K562 (cell line): ENCODE measurements at regions not wholly inside any gene's neighbourhood (a gene's known extent, or its start where the extent isn't known, plus 50 kb on each side); places are given as distances from the start of the nearest gene placed in this dataset.

ENCODE experiments used
- ATAC-seq: fragments of 200-7000 bp; cut with Tn5 transposase; 3 replicates; pipeline ENCODE4 v1.9.1; 2020; ENCODE audit warnings: moderate library complexity
- BruUV-seq: library from RNA; stranded (reverse); fragments of 400-500 nt; replicated peaks from 2 replicates; lab custom pipeline; 2021; lab: Mats Ljungman, UMichigan
- CTCF ChIA-PET: fragments of 300-600 bp; formaldehyde crosslinking; extraction: SDS; loops from one replicate; lab custom pipeline; 2021; ENCODE audit warnings: low intra/inter-chr PET ratio; lab: Yijun Ruan, JAX
- POLR2A ChIA-PET: fragments of 300-600, 350-650 bp; sonication (Branson Sonifier 250); formaldehyde crosslinking; extraction: SDS; loops from one replicate; lab custom pipeline; 2021; ENCODE audit warnings: antibody characterized with exemption, inconsistent platforms; lab: Yijun Ruan, JAX
- DNase-seq, 4 experiments: peaks; one replicate each; pipeline versions ENCODE4 v3.0.0 to v3.0.0-alpha.2; 2011 to 2018; ENCODE audit warnings: low spot score in 3 of 4, mixed read lengths in 3 of 4; ENCODE audit errors: extremely low read depth in 1 of 4
- FAIRE-seq: peaks from 2 replicates; lab custom pipeline; 2011; peaks lifted over from hg19 to GRCh38; lab: Jason Lieb, UNC
- H2AFZ ChIP-seq: 2 replicates; pipeline ENCODE4 v1.6.0; 2011; ENCODE audit warnings: low read depth, low read length, control low read depth, inconsistent platforms
- H3K27ac ChIP-seq: fragments of 200-600 bp; 3 replicates; pipeline ENCODE4 v1.8.0; 2011; ENCODE audit warnings: low read depth, mild to moderate bottlenecking, control low read depth, inconsistent platforms, low read length, moderate library complexity, mixed read lengths; ENCODE audit errors: extremely low read depth
- H3K27me3 ChIP-seq, 2 experiments: fragments of 300-600 bp in 1 of 2; 2 replicates in 1 of 2; 3 replicates in 1 of 2; pipeline versions ENCODE4 v1.6.0 to v1.8.0; 2011; ENCODE audit warnings: inconsistent platforms in 2 of 2, low read length in 2 of 2, mild to moderate bottlenecking in 1 of 2, mixed read lengths in 1 of 2, moderate library complexity in 1 of 2; ENCODE audit not compliant: control insufficient read depth in 2 of 2, insufficient read depth in 2 of 2
- H3K36me3 ChIP-seq: fragments of 300-600 bp; 3 replicates; pipeline ENCODE4 v1.8.0; 2011; ENCODE audit warnings: mild to moderate bottlenecking, low read length, inconsistent platforms; ENCODE audit not compliant: control insufficient read depth, insufficient read depth
- H3K4me1 ChIP-seq, 2 experiments: fragments of 200-600 bp in 1 of 2; replicated peaks in 1 of 2; 2 replicates in 1 of 2; 3 replicates in 1 of 2; pipeline versions ENCODE4 v1.5.1 to v1.8.0; 2011; ENCODE audit warnings: inconsistent platforms in 2 of 2, low read length in 2 of 2, mild to moderate bottlenecking in 1 of 2, mixed read lengths in 1 of 2, moderate library complexity in 1 of 2; ENCODE audit not compliant: control insufficient read depth in 2 of 2, insufficient read depth in 2 of 2
- H3K4me2 ChIP-seq: 2 replicates; pipeline ENCODE4 v1.6.1; 2011; ENCODE audit warnings: low read length, control low read depth, inconsistent platforms, mixed read lengths; ENCODE audit not compliant: insufficient read depth
- H3K4me3 ChIP-seq: fragments of 200-600 bp; sonication (generic), shearing (Covaris generic); 2 replicates; pipeline ENCODE4 v1.5.1; 2016; ENCODE audit warnings: control low read depth, inconsistent platforms
- H3K79me2 ChIP-seq: fragments of 200-600 bp; 3 replicates; pipeline ENCODE4 v1.8.0; 2011; ENCODE audit warnings: low read length, inconsistent platforms; ENCODE audit not compliant: control insufficient read depth, insufficient read depth
- H3K9ac ChIP-seq, 2 experiments: 2 replicates each; pipeline versions ENCODE4 v1.6.0 to v1.6.1; 2011; ENCODE audit warnings: low read depth in 2 of 2, low read length in 2 of 2, control low read depth in 1 of 2, inconsistent platforms in 1 of 2, mild to moderate bottlenecking in 1 of 2, mixed read lengths in 1 of 2; ENCODE audit not compliant: insufficient read depth in 1 of 2
- H3K9me1 ChIP-seq: one replicate; pipeline ENCODE4 v1.6.0; 2011; ENCODE audit warnings: inconsistent platforms, mild to moderate bottlenecking, low read length, moderate library complexity; ENCODE audit not compliant: control insufficient read depth, insufficient read depth
- H3K9me3 ChIP-seq: replicated peaks from 2 replicates; pipeline ENCODE4 v1.5.1; 2011; ENCODE audit warnings: low read depth, low read length, inconsistent platforms; ENCODE audit not compliant: control insufficient read depth, insufficient read depth
- H4K20me1 ChIP-seq: replicated peaks from 2 replicates; pipeline ENCODE4 v1.6.1; 2011; ENCODE audit warnings: low read length, inconsistent platforms, mixed read lengths; ENCODE audit not compliant: control insufficient read depth, insufficient read depth
- ADNP ChIP-seq: fragments of 200-800 bp; sonication (Bioruptor generic); IDR thresholded peaks from 2 replicates; pipeline ENCODE4 v1.6.1; 2016; ENCODE audit warnings: missing genetic modification characterization, missing compliant biosample characterization
- CREB5 ChIP-seq: fragments of 250-450 bp; sonication (Bioruptor Pico); IDR thresholded peaks from 2 replicates; pipeline ENCODE4 v1.5.0; 2020; ENCODE audit warnings: mild to moderate bottlenecking
- EHMT2 ChIP-seq: fragments of 450-650 bp; IDR thresholded peaks from 2 replicates; pipeline ENCODE4 v1.6.1; 2018; ENCODE audit warnings: antibody characterized with exemption
- GATAD2A ChIP-seq: fragments of 450-650 bp; IDR thresholded peaks from 2 replicates; pipeline ENCODE4 v1.6.1; 2017
- GTF2E2 ChIP-seq: fragments of 200-800 bp; sonication (Bioruptor generic); IDR thresholded peaks from 2 replicates; pipeline ENCODE4 v1.6.1; 2016; ENCODE audit warnings: missing genetic modification characterization, missing compliant biosample characterization
- HNRNPK ChIP-seq: fragments of 200-400 bp; formaldehyde crosslinking; IDR thresholded peaks from one replicate; pipeline ENCODE4 v1.6.1; 2018; ENCODE audit warnings: mild to moderate bottlenecking, low read depth, low read length; ENCODE audit not compliant: poor library complexity, severe bottlenecking
- NCOA6 ChIP-seq: fragments of 450-650 bp; IDR thresholded peaks from 2 replicates; pipeline ENCODE4 v1.6.1; 2017; ENCODE audit warnings: mild to moderate bottlenecking
- NFIC ChIP-seq: fragments of 450-650 bp; IDR thresholded peaks from 2 replicates; pipeline ENCODE4 v1.6.1; 2017; ENCODE audit warnings: mild to moderate bottlenecking, inconsistent platforms
- POLR2G ChIP-seq: fragments of 200-400 bp; formaldehyde crosslinking; IDR thresholded peaks from 2 replicates; pipeline ENCODE4 v1.6.1; 2017; ENCODE audit warnings: low read depth, mild to moderate bottlenecking, antibody characterized with exemption, low read length, moderate library complexity
- SLC30A9 ChIP-seq: fragments of 250-450 bp; sonication (Bioruptor Pico); IDR thresholded peaks from 2 replicates; pipeline ENCODE4 v1.8.0; 2022; ENCODE audit warnings: mild to moderate bottlenecking, moderate library complexity
- THRA ChIP-seq: fragments of 450-650 bp; IDR thresholded peaks from 2 replicates; pipeline ENCODE4 v1.6.1; 2017; ENCODE audit warnings: mild to moderate bottlenecking, moderate library complexity
- ZNF165 ChIP-seq: fragments of 250-450 bp; sonication (Bioruptor Pico); IDR thresholded peaks from 2 replicates; pipeline ENCODE4 v1.4.0; 2020; ENCODE audit warnings: borderline replicate concordance
- ZNF695 ChIP-seq: fragments of 450-650 bp; formaldehyde crosslinking; IDR thresholded peaks from 2 replicates; pipeline ENCODE4 v1.4.0; 2020; ENCODE audit warnings: mild to moderate bottlenecking, moderate library complexity
- ZNF77 ChIP-seq: fragments of 250-450 bp; sonication (Bioruptor Pico); IDR thresholded peaks from 2 replicates; pipeline ENCODE4 v1.5.0; 2020
- WGBS: fragments of 100-300 bp; shearing (Covaris generic); methylation state at CpG from one replicate; pipeline ENCODE4 v1.1.6; 2016; ENCODE audit warnings: low coverage, mixed read lengths; ENCODE audit not compliant: insufficient coverage; ENCODE audit errors: missing lambda C conversion rate; 5-methylcytosine and 5-hydroxymethylcytosine counted together
- in situ Hi-C: fragments of 300-500 bp; cut with MboI; formaldehyde crosslinking; loops from 4 replicates; pipeline ENCODE4 v1.15.0; 2018; ENCODE audit warnings: inconsistent platforms, mixed read lengths
- intact Hi-C: fragments of 100-400 bp; cut with micrococcal nuclease; formaldehyde crosslinking; loops from 2 replicates; pipeline ENCODE4 v1.14.2; 2022

- Histone ChIP-seq H2AFZ (no peak overlapping the region), H3K4me2 (no peak overlapping the region), H3K36me3 (no peaks in the 10 kb centered on the region), H3K79me2 (no peaks in the 10 kb centered on the region), H4K20me1 (no peaks in the 10 kb centered on the region), H3K9me3 (no peaks in the 10 kb centered on the region), H3K27me3 (no peaks in the 10 kb centered on the region), H3K27ac (no peak overlapping the region), H3K4me1 (no peaks in the 10 kb centered on the region)
- POLR2A ChIA-PET, result no interaction called here
- in situ Hi-C loops (no loop called here), intact Hi-C loops (no loop called here)
- 0% methylated on average over 1 of the region's 1 CpG for WGBS
- no peak for ATAC-seq
- FAIRE-seq, result no peak
- CTCF ChIA-PET, result no interaction called here
- TF ChIP-seq THRA (no peak), SLC30A9 (no peak), GATAD2A (no peak), NCOA6 (no peak), EHMT2 (no peak), NFIC (no peak), GTF2E2 (tag) (no peak), HNRNPK (no peak), ZNF695 (no peak), ADNP (tag) (no peak), ZNF165 (CRISPR knock-in tag) (no peak), POLR2G (no peak), CREB5 (no peak), ZNF77 (CRISPR knock-in tag) (no peak)
- TF ChIP-seq, all 486 proteins: peak for 0
- no TSS peak for BruUV-seq
- no peak overlapping the region for H3K9ac ChIP-seq
- no peak for DNase-seq
- no peaks in the 10 kb centered on the region for H3K9me1 ChIP-seq
- H3K4me3 ChIP-seq, result no peak overlapping the region
Measured at GRCh38 chr14:86665975-86666374, 1136.0 kb downstream of the FLRT2 start.
